AG04449 (cell line): ENCODE measurements at regions not wholly inside any gene's neighbourhood (a gene's known extent, or its start where the extent isn't known, plus 50 kb on each side); places are given as distances from the start of the nearest gene placed in this dataset.

ENCODE experiments used
- CTCF ChIA-PET: fragments of 350-600 bp; formaldehyde crosslinking; extraction: SDS; loops from one replicate; lab custom pipeline; 2021; ENCODE audit warnings: antibody characterized with exemption; lab: Yijun Ruan, JAX
- POLR2A ChIA-PET: fragments of 400-600, 350-600 bp; formaldehyde crosslinking; extraction: SDS; loops from one replicate; lab custom pipeline; 2020; ENCODE audit warnings: antibody characterized with exemption, inconsistent platforms; lab: Yijun Ruan, JAX
- DNase-seq: peaks from one replicate; pipeline ENCODE4 v3.0.0-alpha.2; 2010; ENCODE audit warnings: low read depth, low spot score
- H3K4me3 ChIP-seq: 2 replicates; pipeline ENCODE4 v1.5.1; 2011; ENCODE audit warnings: low read depth, mild to moderate bottlenecking, control low read depth, low read length
- TF ChIP-seq, protein P1 (sequence below): IDR thresholded peaks from one replicate; pipeline ENCODE4 v1.5.1; 2011; ENCODE audit warnings: mild to moderate bottlenecking, moderate library complexity, low read length, control low read depth, inconsistent platforms; ENCODE audit not compliant: insufficient read depth; ENCODE audit errors: missing control alignments

GRCh38 chr3:72346526-72346926 is 501.7 kb downstream of the SHQ1 start:
- CTCF ChIA-PET, result no interaction called here
- no peak overlapping the region for H3K4me3 ChIP-seq
- TF ChIP-seq, protein P1, sequence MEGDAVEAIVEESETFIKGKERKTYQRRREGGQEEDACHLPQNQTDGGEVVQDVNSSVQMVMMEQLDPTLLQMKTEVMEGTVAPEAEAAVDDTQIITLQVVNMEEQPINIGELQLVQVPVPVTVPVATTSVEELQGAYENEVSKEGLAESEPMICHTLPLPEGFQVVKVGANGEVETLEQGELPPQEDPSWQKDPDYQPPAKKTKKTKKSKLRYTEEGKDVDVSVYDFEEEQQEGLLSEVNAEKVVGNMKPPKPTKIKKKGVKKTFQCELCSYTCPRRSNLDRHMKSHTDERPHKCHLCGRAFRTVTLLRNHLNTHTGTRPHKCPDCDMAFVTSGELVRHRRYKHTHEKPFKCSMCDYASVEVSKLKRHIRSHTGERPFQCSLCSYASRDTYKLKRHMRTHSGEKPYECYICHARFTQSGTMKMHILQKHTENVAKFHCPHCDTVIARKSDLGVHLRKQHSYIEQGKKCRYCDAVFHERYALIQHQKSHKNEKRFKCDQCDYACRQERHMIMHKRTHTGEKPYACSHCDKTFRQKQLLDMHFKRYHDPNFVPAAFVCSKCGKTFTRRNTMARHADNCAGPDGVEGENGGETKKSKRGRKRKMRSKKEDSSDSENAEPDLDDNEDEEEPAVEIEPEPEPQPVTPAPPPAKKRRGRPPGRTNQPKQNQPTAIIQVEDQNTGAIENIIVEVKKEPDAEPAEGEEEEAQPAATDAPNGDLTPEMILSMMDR, result no peak
- DNase-seq, result peak; percentile 93
- POLR2A ChIA-PET, result interaction anchor here (1.0 kb wide), 1 partner anchor 8 kb away, joined by 3 read pairs; no protein-coding TSS in a partner anchor

GRCh38 chr3:72345980-72346379 is 502.3 kb downstream of the SHQ1 start:
- CTCF ChIA-PET, result interaction anchor here (0.8 to 1.0 kb wide), 2 partner anchors 11 to 18 kb away, joined by 3 read pairs; no protein-coding TSS in a partner anchor

GRCh38 chr3:72345237-72345878 is 502.9 kb downstream of the SHQ1 start:
- ChIA-PET POLR2A (no interaction called here), CTCF (interaction anchor here (0.8 to 1.0 kb wide), 2 partner anchors 10 to 17 kb away, joined by 3 read pairs; no protein-coding TSS in a partner anchor)
- no peak for DNase-seq
- TF ChIP-seq, protein P1, result no peak
- no peak overlapping the region for H3K4me3 ChIP-seq

More at GRCh38 chr3:72345980-72346379, 502.3 kb downstream of the SHQ1 start:
- TF ChIP-seq, protein P1, result no peak
- no peak overlapping the region for H3K4me3 ChIP-seq
- DNase-seq, result no peak
- POLR2A ChIA-PET, result interaction anchor here (1.0 kb wide), 1 partner anchor 8 kb away, joined by 3 read pairs; no protein-coding TSS in a partner anchor

- ChIA-PET POLR2A (no interaction called here), CTCF (no interaction called here)
- H3K4me3 ChIP-seq, result no peak overlapping the region
- no peak for DNase-seq
- TF ChIP-seq, protein P1, result no peak
These were observed 503.6 kb downstream of the SHQ1 start for GRCh38 chr3:72344647-72345046.

- ChIA-PET POLR2A (no interaction called here), CTCF (no interaction called here)
- no peak overlapping the region for H3K4me3 ChIP-seq
- TF ChIP-seq, protein P1, result no peak
- no peak for DNase-seq
These were observed 504.0 kb downstream of the SHQ1 start for GRCh38 chr3:72344236-72344635.

GRCh38 chr3:72343078-72343477 is 505.2 kb downstream of the SHQ1 start:
- POLR2A ChIA-PET, result no interaction called here
- CTCF ChIA-PET, result no interaction called here
- TF ChIP-seq, protein P1, result no peak
- no peak for DNase-seq
- H3K4me3 ChIP-seq, result no peak overlapping the region
